Prostate gland (tissue), 2 donors: ENCODE measurements at regions not wholly inside any gene's neighbourhood (a gene's known extent, or its start where the extent isn't known, plus 50 kb on each side); places are given as distances from the start of the nearest gene placed in this dataset.

Experiments
- CTCF ChIP-seq, 4 experiments: fragments of 200-600 bp in 2 of 4; fragments of 450-650 bp in 2 of 4; sonication (generic) in 2 of 4; IDR thresholded peaks; 1 replicate in 3 of 4; 2 replicates in 1 of 4; pipeline ENCODE4 v1.5.1; 2016 to 2019; ENCODE audit warnings: antibody characterized with exemption in 4 of 4, mild to moderate bottlenecking in 2 of 4, moderate library complexity in 2 of 4
- POLR2A ChIP-seq: fragments of 450-650 bp; IDR thresholded peaks from one replicate; pipeline ENCODE4 v1.6.1; 2016; ENCODE audit warnings: antibody characterized with exemption, mild to moderate bottlenecking
- POLR2AphosphoS5 ChIP-seq: sonication (generic); formaldehyde crosslinking; IDR thresholded peaks from one replicate; pipeline ENCODE4 v1.6.1; 2017; ENCODE audit warnings: antibody characterized with exemption

GRCh38 chr22:49097966-49098365 lies 729.7 kb downstream of the BRD1 start:
- TF ChIP-seq CTCF (IDR thresholded peaks at IDR 0.05) (no peak), POLR2AphosphoS5 (no peak), POLR2A (no peak)
